Stomach (tissue), 4 donors: ENCODE measurements at regions not wholly inside any gene's neighbourhood (a gene's known extent, or its start where the extent isn't known, plus 50 kb on each side); places are given as distances from the start of the nearest gene placed in this dataset.

Experiments
- POLR2AphosphoS5 ChIP-seq, 3 donors: sonication (generic); formaldehyde crosslinking; IDR thresholded peaks; one replicate each; pipeline ENCODE4 v1.6.1; 2016; ENCODE audit warnings: antibody characterized with exemption in 3 of 3
- TF ChIP-seq, protein P1 (sequence below), 7 experiments: fragments of 450-650 bp in 4 of 7; fragments of 200-600 bp in 3 of 7; sonication (generic) in 3 of 7; IDR thresholded peaks; one replicate each; pipeline ENCODE4 v1.5.1; 2016 to 2019; ENCODE audit warnings: antibody characterized with exemption in 7 of 7, control low read depth in 2 of 7, mild to moderate bottlenecking in 1 of 7

DNA sequence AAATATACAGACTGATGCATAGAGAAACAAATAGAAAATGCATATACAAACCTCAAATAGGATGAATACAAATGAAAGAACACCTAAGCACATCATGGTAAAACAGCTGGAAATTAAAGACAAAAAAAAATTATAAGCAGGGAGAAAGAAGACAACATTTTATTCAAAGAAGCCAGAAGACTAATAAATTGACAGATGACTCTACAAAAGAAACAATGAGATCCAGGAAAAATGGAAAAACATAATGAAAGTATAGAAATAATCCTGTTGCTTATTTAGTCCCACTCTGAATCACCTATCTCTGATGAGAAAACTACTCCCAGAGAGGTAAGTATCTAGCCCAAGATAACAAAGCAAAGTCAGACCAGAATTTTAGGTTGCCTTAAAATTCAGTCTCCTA lies 143.4 kb downstream of the RBM43 start:
- no peak for TF ChIP-seq POLR2AphosphoS5 (IDR thresholded peaks at IDR 0.05)
- TF ChIP-seq, protein P1, sequence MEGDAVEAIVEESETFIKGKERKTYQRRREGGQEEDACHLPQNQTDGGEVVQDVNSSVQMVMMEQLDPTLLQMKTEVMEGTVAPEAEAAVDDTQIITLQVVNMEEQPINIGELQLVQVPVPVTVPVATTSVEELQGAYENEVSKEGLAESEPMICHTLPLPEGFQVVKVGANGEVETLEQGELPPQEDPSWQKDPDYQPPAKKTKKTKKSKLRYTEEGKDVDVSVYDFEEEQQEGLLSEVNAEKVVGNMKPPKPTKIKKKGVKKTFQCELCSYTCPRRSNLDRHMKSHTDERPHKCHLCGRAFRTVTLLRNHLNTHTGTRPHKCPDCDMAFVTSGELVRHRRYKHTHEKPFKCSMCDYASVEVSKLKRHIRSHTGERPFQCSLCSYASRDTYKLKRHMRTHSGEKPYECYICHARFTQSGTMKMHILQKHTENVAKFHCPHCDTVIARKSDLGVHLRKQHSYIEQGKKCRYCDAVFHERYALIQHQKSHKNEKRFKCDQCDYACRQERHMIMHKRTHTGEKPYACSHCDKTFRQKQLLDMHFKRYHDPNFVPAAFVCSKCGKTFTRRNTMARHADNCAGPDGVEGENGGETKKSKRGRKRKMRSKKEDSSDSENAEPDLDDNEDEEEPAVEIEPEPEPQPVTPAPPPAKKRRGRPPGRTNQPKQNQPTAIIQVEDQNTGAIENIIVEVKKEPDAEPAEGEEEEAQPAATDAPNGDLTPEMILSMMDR (IDR thresholded peaks at IDR 0.05): no peak
